Mammary epithelial cell (primary cell): ENCODE measurements at regions not wholly inside any gene's neighbourhood (a gene's known extent, or its start where the extent isn't known, plus 50 kb on each side); places are given as distances from the start of the nearest gene placed in this dataset.

Experiments
- CTCF ChIP-seq, 2 donors: IDR thresholded peaks in 1 of 2; conservative IDR thresholded peaks in 1 of 2; 2 replicates each; pipeline ENCODE4 v1.5.1; 2011 to 2012; ENCODE audit warnings: inconsistent platforms in 2 of 2, low read length in 2 of 2, mild to moderate bottlenecking in 2 of 2, control low read depth in 1 of 2, low read depth in 1 of 2; ENCODE audit not compliant: insufficient read depth in 1 of 2; ENCODE audit errors: extremely low read depth in 1 of 2
- EZH2 ChIP-seq: IDR thresholded peaks from 2 replicates; pipeline ENCODE4 v1.6.1; 2012; ENCODE audit warnings: low read length, inconsistent platforms, borderline replicate concordance

- TF ChIP-seq CTCF (conservative IDR thresholded peaks at IDR 0.05 in 1 of 2, IDR thresholded peaks at IDR 0.05 in 1 of 2; ENCODE audit: extremely low read depth in 1 of 2, insufficient read depth in 1 of 2, low read depth in 1 of 2, low read length in 2 of 2) (no peak), EZH2 (no peak)
These were observed 634.4 kb downstream of the LRFN5 start for GRCh38 chr14:42241101-42241500.
